ENCODE measurements at regions not wholly inside any gene's neighbourhood (a gene's known extent, or its start where the extent isn't known, plus 50 kb on each side); places are given as distances from the start of the nearest gene placed in this dataset.

DNA sequence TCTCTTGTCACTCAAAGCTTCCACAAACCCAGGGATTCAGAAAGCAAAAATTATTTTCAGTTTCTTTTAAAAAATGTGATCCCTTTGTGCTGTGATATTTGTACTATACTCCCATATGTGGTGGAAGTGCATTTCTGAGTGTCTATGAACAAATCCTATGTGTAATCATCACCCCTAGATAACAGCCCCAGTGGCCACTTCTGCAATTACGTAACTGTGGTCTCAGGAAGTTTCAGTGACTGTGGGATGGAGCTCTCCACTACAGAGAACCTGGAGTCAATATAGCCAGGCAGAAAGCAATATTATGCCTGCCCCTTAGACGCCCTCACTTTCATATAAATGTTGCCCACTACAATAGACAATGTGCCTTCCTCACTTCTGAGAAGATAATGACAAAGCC, 1101.7 kb upstream of the GHITM start:
- no peak for DNase-seq (ENCODE audit: low read depth in 2 of 2)

DNA sequence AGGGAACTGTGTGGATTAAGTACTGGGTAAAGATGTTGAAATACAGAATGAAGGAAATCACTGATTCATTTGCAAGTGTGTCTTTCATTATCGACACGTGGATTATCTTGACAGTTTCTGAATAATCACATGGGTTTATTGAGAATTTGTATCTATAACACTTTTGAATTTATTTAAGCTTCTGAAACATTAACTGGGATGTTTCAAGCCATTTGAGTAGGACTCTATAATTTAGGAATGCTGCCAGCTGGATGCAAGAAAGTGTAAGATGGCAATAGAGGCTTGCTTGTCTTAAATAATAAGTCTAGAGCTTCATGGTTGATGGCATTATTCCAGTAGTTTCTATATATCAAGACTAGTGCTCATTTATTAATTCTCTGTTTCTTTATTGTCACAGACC, 1100.7 kb upstream of the GHITM start:
- no peak for DNase-seq (ENCODE audit: low read depth in 2 of 2)

DNA sequence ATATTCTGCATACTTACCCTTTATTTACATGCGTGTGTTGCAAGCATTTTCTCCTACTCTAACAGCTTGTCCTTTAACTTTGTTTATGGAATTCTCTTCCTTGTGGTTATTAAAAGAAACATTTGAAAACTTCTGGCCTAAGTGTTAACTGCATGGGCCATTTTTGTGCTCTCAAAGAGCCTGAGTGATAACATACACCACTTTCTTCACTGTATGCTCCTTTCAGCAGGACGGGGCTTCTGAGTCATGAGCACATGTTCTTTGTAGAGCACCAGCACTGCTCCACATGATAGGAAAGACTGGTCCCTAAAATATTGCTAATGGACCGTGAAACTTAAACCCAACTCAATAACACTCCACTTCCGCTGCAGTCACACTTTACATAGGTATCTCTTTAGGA, 1093.6 kb upstream of the GHITM start:
- no peak for DNase-seq (ENCODE audit: low read depth in 2 of 2)

DNA sequence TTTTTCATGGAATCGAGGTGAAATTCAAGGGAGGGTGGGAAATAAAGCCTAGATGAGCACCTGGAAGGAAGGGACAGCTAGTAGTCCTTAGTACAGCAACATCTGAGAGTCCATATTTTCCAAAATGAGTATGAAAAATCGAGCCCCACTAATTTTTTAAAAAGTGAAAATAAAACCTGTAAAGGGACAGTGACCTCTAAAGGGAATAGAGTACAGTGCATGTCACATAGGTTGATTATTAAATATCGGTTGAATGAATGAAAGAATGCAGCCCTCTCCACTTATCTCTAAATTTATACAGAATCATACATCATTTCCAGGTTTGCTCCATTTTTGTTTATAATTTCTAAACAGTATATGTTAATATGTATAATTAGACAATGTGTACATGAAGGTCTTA, 1088.5 kb upstream of the GHITM start:
- DNase-seq (ENCODE audit: low read depth in 2 of 2): no peak

DNA sequence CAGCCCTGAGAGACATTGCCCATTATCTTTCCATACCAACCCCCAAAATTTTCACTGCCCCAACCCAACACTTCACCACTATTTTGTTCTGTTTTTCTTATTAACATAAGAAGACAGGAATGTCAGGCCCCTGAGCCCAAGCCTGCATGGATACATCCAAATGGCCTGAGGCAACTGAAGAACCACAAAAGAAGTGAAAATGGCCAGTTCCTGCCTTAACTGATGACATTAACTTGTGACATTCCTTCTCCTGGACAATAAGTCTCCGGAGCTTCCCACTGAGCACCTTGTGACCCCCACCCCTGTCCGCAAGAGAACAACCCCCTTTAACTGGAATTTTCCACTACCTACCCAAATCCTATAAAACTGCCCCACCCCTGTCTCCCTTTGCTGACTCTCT, 1076.4 kb upstream of the GHITM start:
- no peak for DNase-seq (ENCODE audit: low read depth in 2 of 2)

DNA sequence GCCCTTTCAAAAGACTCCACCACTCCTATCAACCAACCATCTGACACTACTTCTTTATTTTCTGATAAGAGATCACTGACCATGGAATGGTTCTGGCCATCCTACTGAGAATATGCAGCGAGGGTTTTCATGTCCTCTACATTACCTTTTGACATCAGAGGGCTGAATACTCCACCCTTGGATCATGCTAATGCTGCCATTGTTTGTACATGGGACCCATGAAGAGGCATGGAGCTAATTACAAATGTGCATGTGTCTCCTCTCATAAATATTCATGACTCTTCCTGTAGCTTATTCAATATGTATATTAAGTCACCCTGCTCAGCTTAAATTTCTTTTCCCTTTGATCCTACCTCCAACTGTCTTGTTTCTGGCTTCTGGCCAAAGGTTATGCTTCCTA, 1065.8 kb upstream of the GHITM start:
- no peak for DNase-seq (ENCODE audit: low read depth in 2 of 2)

DNA sequence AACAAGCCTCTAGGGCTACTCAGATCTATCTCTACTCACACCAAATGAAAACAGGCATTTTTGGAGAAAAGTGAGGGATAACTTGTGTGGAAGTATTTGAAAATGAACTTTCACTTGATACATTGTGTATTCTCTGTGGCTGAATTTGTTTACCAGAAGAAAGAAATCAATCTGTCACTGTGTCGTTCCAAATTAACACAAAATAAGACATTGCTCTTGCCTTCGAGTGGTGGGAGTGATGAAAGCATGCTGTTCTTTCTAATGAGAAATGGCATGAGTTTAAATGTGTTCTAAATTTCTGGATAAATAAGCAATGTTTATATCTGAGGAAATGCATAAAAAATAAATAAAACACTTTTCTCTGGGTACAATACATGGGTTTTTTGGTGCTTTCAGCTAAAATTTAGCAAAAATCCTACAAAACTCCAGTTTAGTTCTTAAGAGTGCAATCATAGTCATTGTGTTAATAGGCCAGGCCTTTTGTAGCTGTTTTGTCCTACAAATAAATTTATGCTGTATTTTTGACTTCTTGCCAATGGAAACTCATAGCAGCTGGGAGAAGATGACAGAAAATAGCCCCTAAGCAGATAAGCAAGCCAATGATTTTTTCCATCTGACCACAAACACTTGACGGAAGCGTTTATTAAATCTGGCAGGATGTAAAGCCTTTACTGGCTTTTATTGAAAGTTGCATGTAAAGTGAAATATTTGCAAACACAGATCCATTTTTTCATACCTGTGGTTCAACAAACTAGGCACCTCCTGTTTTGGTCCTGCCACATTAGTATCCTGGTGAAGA, 1064.1 kb upstream of the GHITM start:
- DNase-seq (ENCODE audit: low read depth in 2 of 2): no peak

DNA sequence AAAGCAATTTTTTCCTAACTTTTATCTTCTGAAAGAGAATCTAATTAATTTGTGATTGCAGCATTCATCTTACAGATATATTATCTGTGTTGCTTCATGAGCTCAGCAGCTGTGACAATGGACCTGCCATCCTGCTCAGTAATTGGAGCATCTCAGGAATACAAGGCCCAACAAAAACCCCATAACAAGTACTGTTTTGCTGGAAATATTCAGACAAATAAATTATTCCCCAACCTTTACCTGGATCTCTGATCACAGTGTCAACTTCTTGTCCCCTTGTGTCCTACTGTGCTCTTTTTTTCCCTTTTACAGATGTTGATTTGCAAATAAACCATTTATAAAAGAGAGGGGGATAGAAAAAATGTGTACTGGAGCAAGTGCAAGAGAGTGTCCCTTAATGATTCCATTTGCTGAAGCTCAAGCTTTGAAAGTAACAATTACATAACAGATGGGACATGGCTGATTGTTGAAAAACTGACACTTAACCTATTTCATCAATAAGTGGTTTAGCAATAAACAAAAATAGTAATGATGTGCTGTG, 1063.4 kb upstream of the GHITM start:
- no peak for DNase-seq (ENCODE audit: low read depth in 2 of 2)

DNA sequence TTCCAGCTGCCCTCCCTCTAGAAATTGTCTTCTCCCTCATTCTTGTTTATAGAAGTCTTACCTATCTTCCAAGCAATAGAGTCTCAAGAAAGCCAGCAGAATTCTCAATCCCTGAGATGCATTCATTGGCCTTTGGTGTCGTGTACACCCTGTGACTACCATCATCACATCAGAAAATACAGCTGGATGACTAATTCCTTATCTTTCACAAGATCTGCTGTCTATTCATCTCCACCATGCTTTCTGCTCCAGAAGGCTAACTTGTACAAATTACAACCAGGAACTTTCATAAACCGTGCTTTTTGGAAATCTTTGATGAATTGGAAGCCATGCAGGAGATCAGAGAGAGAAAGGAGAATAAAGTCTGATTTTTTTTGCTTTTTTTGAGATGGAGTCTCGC, 1062.9 kb upstream of the GHITM start:
- no peak for DNase-seq (ENCODE audit: low read depth in 2 of 2)

DNA sequence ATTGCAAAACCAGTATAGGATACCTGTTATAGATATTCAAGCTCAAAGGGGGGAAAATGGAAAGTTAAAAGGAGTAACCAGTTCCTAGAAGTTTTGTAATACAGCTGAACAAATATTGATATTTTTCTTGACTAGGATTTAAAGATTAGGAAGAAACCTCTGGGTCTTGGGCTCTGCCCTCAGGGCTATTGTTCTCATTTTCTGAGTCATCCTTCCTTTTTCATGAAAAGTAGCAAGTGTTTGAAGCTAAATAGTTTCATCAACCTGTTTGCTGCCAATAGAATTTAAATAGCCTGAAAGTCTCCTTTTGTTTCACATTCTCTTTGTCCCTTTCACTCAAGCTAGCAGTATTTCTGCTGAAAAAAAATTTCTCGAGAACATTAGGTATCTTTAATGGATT, 1061.1 kb upstream of the GHITM start:
- DNase-seq (ENCODE audit: low read depth in 2 of 2): no peak

DNA sequence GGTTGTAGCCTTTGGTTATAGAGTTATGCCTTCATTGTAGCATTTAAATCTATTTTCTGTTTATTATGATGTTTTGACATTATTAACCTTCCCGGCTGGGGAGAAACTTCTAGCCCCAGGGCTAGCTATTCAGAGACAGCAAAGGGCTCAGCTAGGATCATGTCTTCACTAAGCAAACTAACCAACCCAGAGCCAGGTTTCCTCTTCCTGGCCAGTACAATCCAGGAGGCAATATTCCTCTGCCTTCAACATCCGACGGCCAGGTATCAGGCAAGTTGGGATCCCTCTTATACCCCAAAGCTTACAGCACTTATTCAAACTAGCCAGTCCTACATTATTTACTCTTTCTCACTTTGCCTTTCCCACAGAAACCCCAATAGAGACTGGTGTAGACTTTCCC, 1060.7 kb upstream of the GHITM start:
- no peak for DNase-seq (ENCODE audit: low read depth in 2 of 2)

DNA sequence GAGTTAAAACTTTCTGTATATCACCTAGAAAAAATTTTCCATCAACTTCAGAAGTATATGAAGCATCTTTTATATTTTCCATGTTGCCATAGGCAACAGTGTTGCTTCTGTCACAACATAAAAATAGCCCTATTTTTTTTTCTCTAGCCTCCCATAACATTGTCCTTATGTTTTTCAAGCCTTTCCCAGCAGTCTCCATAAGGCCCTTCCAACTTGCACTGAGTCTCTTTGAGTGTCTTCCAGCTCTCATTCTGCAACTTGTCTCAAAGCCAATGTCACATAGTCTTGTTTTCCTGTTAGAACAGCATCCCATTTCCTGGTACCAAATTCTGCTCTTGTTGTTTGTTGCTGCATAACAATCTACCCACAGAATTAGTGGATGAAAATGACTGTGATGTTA, 1055.5 kb upstream of the GHITM start:
- DNase-seq (ENCODE audit: low read depth in 2 of 2): no peak

DNA sequence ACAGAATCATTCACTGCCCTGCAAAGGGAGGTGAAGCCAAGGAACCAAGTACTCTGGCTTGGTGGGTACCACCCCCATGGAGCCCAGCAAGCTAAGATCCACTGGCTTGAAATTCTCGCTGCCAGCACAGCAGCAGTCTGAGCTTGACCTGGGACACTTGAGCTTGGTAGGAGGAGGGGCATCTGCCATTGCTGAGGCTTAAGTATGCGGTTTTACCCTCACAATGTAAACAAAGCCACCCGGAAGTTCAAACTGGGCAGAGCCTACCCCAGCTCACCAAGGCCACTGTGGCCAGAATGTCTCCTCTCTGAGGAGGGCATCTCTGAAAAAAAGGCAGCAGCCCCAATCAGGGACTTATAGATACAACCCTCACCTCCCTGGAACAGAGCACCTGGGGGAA, 1050.0 kb upstream of the GHITM start:
- no peak for DNase-seq (ENCODE audit: low read depth in 2 of 2)

DNA sequence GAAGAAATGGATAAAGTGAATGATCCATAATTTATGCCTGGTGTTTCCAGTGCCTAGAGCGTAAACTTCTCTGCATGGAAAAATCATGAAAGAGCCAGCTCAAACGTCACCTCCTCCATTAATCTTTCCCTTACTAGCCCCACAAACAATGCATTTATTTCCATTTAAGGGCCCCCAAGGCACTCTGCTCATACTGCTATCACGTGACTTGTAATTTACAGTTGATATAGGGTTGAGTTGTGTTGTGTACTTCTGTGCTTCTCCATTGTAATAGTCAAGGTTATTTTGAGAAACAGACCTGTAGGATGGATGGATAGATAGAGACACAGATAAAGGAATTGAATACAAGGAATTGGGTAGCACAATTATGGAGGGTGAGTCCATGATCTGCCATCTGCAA, 1034.7 kb upstream of the GHITM start:
- no peak for DNase-seq (ENCODE audit: low read depth in 2 of 2)

DNA sequence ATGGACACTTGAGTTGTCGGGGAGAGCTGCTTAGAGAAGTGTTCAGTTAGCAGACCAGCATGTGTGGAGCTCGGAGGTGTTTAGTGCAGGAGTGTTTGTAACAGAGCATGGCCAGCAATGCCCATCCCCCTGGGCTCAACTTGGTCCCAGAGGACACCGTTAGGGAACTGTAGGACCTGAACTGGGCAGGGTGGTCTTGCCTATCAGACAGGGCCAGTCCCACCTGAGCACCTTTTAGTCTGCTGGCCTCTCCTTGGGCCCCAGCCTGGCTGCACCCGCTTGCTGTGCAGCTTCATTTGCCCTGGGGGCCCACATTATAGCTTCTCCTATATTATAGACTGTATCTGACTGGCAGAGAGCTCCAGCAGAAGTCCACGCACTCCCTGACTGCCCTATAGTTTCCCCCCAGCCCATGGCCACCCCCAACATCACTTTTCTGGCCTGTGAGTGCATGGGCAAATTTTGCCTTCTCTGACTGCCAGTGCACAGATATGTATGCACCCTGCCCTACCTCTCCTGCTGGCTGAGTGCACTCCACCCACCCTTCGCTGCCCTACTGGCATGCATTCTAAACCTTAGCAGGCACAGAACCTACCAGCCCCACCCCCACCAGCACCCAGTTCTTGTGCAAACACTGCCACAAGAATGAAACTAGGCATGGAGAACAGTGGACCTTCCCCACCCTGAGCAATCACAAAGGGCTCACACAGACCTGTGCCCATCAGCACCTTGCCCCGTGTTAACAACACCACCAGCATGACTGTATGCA, 1030.6 kb upstream of the GHITM start:
- no peak for DNase-seq (ENCODE audit: low read depth in 2 of 2)

DNA sequence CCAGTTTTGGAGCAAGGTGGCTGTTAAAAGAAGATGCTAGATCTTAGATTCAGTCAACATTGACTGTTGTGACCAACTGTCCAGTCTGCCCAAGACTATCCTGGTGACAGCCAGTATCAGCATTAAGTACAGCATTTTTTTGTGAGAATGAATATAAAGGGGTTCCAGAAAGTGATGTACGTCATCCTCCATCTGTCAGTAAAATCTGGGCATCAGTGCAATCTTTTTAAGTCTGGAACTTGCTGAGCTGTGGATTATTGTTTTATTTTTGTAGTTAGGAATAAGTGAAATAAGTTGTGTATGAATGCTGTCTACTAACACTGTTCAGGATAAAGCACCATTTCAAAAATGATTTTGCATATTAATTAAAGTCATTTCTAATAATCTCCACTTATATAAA, 1020.0 kb upstream of the GHITM start:
- DNase-seq (ENCODE audit: low read depth in 2 of 2): no peak

DNA sequence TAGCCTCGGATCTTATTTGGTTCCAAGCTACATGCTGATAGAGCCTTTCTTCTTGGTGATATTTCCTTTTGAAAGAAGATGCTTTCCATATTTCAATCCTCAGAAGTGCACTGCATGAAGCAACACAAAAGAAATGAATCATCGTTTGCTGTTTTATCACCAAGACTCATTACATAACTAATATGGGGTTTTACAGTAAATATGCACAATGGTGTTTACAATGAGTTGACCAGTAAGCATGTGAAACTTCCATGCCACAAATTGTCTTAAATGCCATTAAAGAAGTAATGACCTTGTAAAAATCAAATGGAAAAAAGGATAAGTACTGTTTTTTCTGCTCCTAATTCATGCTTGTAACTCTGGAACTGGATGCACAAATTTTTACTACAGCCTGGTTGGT, 1017.0 kb upstream of the GHITM start:
- DNase-seq (ENCODE audit: low read depth in 2 of 2): no peak

DNA sequence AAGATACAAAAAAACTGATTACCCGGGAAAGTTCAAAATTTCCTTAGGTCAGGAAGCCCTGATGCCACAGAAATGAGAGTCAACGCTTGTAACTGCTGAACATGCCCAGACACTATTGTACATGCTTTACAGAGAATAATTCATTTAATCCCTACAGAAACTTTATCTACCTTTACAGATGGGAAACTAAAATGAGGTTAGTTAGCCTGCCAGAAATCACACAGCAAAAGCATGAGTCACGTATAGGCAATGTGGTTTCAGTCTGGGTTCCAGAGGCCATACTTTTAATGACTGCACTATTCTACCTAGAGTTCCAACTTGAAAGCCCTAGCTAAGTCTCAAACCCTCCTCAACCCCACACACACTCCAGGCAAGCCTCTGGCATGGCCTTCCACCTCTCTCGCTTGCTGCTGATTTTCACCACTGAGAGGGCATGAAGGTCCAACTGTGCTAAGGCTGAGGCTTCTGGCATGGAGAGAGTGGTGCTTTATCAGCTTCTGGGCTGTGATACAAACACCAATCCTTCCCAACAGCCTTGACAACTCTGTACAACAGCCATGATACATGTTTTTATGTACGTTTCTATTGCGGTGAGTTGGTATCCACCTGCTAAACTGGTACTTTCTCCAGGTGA, 1011.2 kb upstream of the GHITM start:
- DNase-seq (ENCODE audit: low read depth in 2 of 2): no peak

DNA sequence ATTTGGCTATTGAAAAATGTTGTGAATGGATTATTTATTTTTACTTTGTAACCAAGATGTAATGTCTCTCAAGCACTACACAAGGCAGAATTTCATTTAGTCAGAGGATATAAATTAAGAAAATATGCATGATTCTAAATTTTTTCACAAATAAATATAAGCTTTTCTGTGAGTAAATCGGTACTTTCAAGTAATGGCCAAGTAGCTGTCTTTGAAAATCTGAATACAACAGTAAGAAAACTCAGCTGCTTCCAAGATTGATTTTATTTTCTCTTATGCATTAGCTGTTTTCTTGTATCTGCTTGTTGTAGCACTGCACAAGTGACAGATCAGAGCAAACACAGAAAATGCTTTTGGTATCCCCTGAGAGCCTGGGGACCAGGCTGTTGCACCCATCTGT, 998.5 kb upstream of the GHITM start:
- DNase-seq (ENCODE audit: low read depth in 2 of 2): no peak

DNA sequence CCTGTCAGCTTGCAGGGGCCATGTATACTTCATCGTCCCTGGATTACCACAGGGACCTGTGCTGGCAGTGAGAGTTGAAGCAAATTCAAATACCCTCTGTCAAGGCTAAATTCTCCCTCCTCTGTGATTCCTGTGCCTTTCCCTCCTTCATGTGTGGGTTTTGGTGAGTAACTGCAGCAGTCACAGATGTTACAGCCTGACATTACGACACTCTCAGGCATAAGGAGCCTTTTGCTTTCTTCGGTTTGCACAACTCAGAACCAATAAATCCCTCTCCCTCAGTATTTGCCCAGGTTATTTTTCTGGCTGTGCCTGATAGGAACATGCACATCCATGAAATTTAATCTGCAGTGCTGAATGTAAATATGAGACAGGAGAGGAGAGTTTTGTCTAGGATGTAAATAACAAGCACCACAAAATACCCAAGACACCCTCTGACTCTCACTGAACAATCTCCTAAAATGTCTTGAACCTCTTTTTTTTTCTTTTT, 997.2 kb upstream of the GHITM start:
- DNase-seq (ENCODE audit: low read depth in 2 of 2): no peak

DNA sequence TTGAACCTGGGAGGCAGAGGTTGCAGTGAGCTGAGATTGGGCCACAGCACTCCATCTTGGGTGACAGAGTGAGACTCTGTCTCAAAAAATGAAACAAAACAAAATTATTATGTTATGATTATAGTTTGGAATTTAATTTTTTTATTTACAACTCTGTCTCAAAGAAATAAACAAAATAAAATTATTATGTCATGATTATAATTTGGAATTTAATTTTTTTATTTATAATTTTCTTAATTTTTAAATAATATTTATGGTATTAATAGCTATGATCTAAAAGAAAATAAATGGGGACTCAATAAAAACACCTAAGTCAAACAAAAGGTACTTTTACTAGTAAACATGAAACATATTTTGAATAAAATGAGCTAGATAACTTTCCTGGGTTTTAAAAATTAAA, 994.8 kb upstream of the GHITM start:
- DNase-seq (ENCODE audit: low read depth in 2 of 2): no peak

DNA sequence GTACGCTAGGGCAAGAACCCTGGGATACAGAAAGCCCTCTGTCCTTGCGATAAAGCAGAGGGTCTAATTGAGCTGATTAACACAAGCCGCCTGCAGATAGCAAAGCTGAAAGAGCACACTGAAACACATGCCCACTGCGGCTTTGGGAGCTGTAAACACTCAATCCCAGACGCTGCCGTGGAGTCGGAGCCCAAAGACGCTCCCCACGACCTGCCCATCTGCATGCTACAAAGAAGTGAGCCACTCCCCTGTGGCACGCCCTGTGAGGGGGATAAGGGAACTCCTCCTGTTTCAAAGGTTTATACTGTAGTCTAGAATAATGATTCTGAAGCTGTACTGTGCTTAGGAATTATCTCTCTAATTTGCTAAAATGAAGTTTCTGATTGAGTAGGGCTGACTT, 985.6 kb upstream of the GHITM start:
- DNase-seq (ENCODE audit: low read depth in 2 of 2): no peak

DNA sequence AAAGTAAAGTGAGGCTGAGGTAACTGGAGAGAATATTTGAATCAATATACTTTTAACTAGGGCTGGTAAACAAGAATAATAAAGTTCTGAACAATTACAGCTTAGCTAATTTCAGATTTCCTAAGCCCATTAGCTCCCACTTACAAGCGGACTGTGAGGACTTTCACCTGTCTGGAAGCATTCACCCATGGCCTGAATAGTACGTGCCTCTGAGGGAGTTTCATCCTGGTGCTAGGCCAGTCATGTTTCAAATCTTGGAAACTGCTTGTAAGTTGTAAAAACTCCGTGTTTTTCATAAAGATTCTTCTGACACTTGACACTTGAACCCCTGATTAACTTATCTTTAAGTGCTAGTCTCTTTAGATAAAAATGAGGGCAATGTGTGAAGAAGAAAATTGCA, 975.2 kb upstream of the GHITM start:
- no peak for DNase-seq (ENCODE audit: low read depth in 2 of 2)
